Hematopoietic multipotent progenitor cell treated with erythropoietin and hydrocortisone succinate and interleukin-3 and kit ligand, for 4 days (in vitro differentiated cells): ENCODE measurements at regions not wholly inside any gene's neighbourhood (a gene's known extent, or its start where the extent isn't known, plus 50 kb on each side); places are given as distances from the start of the nearest gene placed in this dataset.
"Not testable (repeated sequence)": the region's sequence is repeated elsewhere in the genome, so short reads cannot be mapped to it uniquely, and the experiment has no call there.

Experiments used
- DNase-seq: peaks from one replicate; pipeline ENCODE4 v3.0.0-alpha.2; 2015

- no peak for DNase-seq
Measured at GRCh38 chr14:28152453-28153044, 614.0 kb upstream of the FOXG1 start.

GRCh38 chr14:28157289-28157869 is 609.2 kb upstream of the FOXG1 start:
- DNase-seq: no peak

GRCh38 chr14:28157887-28158791 is 608.4 kb upstream of the FOXG1 start:
- DNase-seq: no peak

- no peak for DNase-seq
Measured at GRCh38 chr14:28161040-28161439, 605.5 kb upstream of the FOXG1 start.

GRCh38 chr14:28163233-28163632 is 603.4 kb upstream of the FOXG1 start:
- DNase-seq: no peak

GRCh38 chr14:28163897-28164296 is 602.7 kb upstream of the FOXG1 start:
- DNase-seq: no peak

- DNase-seq: not testable (repeated sequence)
Measured at GRCh38 chr14:28187902-28188830, 578.4 kb upstream of the FOXG1 start.

- DNase-seq: no peak
Measured at GRCh38 chr14:28196878-28197277, 569.7 kb upstream of the FOXG1 start.

- DNase-seq: no peak
Measured at GRCh38 chr14:28220391-28220790, 546.2 kb upstream of the FOXG1 start.

- no peak for DNase-seq
Measured at GRCh38 chr14:28240909-28241308, 525.7 kb upstream of the FOXG1 start.

GRCh38 chr14:28242895-28243294 is 523.7 kb upstream of the FOXG1 start:
- no peak for DNase-seq

- no peak for DNase-seq
Measured at GRCh38 chr14:28243600-28243999, 523.0 kb upstream of the FOXG1 start.

GRCh38 chr14:28245216-28245615 is 521.4 kb upstream of the FOXG1 start:
- no peak for DNase-seq

GRCh38 chr14:28247491-28247890 is 519.1 kb upstream of the FOXG1 start:
- DNase-seq: no peak

- DNase-seq: not testable (repeated sequence)
Measured at GRCh38 chr14:28252124-28252523, 514.5 kb upstream of the FOXG1 start.

GRCh38 chr14:28254768-28255167 is 511.8 kb upstream of the FOXG1 start:
- no peak for DNase-seq

GRCh38 chr14:28264306-28264705 is 502.3 kb upstream of the FOXG1 start:
- DNase-seq: no peak

GRCh38 chr14:28272270-28272669 is 494.3 kb upstream of the FOXG1 start:
- DNase-seq: no peak

GRCh38 chr14:28280530-28280929 is 486.1 kb upstream of the FOXG1 start:
- DNase-seq: no peak

- no peak for DNase-seq
Measured at GRCh38 chr14:28280997-28281598, 485.5 kb upstream of the FOXG1 start.

- DNase-seq: no peak
Measured at GRCh38 chr14:28284546-28285300, 481.9 kb upstream of the FOXG1 start.
